ENCODE measurements at regions not wholly inside any gene's neighbourhood (a gene's known extent, or its start where the extent isn't known, plus 50 kb on each side); places are given as distances from the start of the nearest gene placed in this dataset.

GRCh38 chr13:83117046-83117445 lies 765.2 kb downstream of the SLITRK1 start:
- no peak for TF ChIP-seq RXRA (IDR thresholded peaks at IDR 0.05)
- TF ChIP-seq CTCF (IDR thresholded peaks at IDR 0.05; ENCODE audit: low read depth, low read length, missing input control) = no peak
- TF ChIP-seq YY1 (IDR thresholded peaks at IDR 0.05) = no peak
- no peak for TF ChIP-seq TAF1 (conservative IDR thresholded peaks at IDR 0.05)
- TF ChIP-seq SP1 (IDR thresholded peaks at IDR 0.05) = no peak
- no peak for TF ChIP-seq MAX (IDR thresholded peaks at IDR 0.05)
- no peak for TF ChIP-seq GABPA (IDR thresholded peaks at IDR 0.05 in 1 of 2, conservative IDR thresholded peaks at IDR 0.05 in 1 of 2)
- no peak for TF ChIP-seq FOXA2 (IDR thresholded peaks at IDR 0.05)
